Heart left ventricle (tissue), 16 donors: ENCODE measurements at regions not wholly inside any gene's neighbourhood (a gene's known extent, or its start where the extent isn't known, plus 50 kb on each side); places are given as distances from the start of the nearest gene placed in this dataset.

Experiments used
- ATAC-seq, 4 donors: fragments of 200-7000 bp; cut with Tn5 transposase; one replicate each; pipeline ENCODE4 v1.9.1; 2020 to 2022; ENCODE audit warnings: moderate library complexity in 4 of 4, mild to moderate bottlenecking in 3 of 4, moderate number of reproducible peaks in 1 of 4
- DNase-seq, 5 donors: peaks; one replicate each; pipeline ENCODE4 v3.0.0-alpha.2; 2020
- H3K27ac ChIP-seq, 12 donors: fragments of 200-600 bp; sonication (generic) in 4 of 12; one replicate each; pipeline versions ENCODE4 v1.5.0 to v1.8.0; 2016 to 2022; ENCODE audit warnings: mild to moderate bottlenecking in 2 of 12
- H3K27me3 ChIP-seq, 9 donors: fragments of 200-600 bp; sonication (generic) in 2 of 9; one replicate each; pipeline versions ENCODE4 v1.5.1 to v1.8.0; 2016 to 2022; ENCODE audit warnings: mild to moderate bottlenecking in 3 of 9
- H3K36me3 ChIP-seq, 9 donors: fragments of 200-600 bp; sonication (generic) in 2 of 9; one replicate each; pipeline versions ENCODE4 v1.5.0 to v1.8.0; 2018 to 2022; ENCODE audit warnings: mild to moderate bottlenecking in 2 of 9
- H3K4me1 ChIP-seq, 12 donors: fragments of 200-600 bp; sonication (generic) in 4 of 12; one replicate each; pipeline versions ENCODE4 v1.5.0 to v1.8.0; 2016 to 2022; ENCODE audit warnings: mild to moderate bottlenecking in 3 of 12
- H3K4me3 ChIP-seq, 12 donors: fragments of 200-600 bp; sonication (generic) in 4 of 12; one replicate each; pipeline versions ENCODE4 v1.5.0 to v1.8.0; 2017 to 2022; ENCODE audit warnings: mild to moderate bottlenecking in 9 of 12, moderate library complexity in 4 of 12
- H3K9me3 ChIP-seq, 12 donors: fragments of 200-600 bp; sonication (generic) in 4 of 12; one replicate each; pipeline versions ENCODE4 v1.5.0 to v1.8.0; 2016 to 2022; ENCODE audit warnings: mild to moderate bottlenecking in 1 of 12
- CTCF ChIP-seq, 12 donors: fragments of 200-600 bp; sonication (generic) in 4 of 12; IDR thresholded peaks; one replicate each; pipeline versions ENCODE4 v1.5.0 to v1.8.0; 2018 to 2022; ENCODE audit warnings: antibody characterized with exemption in 12 of 12, mild to moderate bottlenecking in 5 of 12
- POLR2A ChIP-seq, 2 donors: fragments of 450-650 bp; IDR thresholded peaks; one replicate each; pipeline ENCODE4 v1.6.1; 2017; ENCODE audit warnings: antibody characterized with exemption in 2 of 2, mild to moderate bottlenecking in 2 of 2, moderate library complexity in 2 of 2
- WGBS, 4 donors: extraction: QIAGEN DNeasy Blood & Tissue Kit in 2 of 4; methylation state at CpG; one replicate each; pipeline versions ENCODE4 v1.1.5 to v1.1.7; 2013 to 2018; 5-methylcytosine and 5-hydroxymethylcytosine counted together
- intact Hi-C, 10 donors: fragments of 100-400 bp; cut with DNase I; formaldehyde crosslinking; loops; one replicate each; pipeline versions ENCODE4 v1.11.1 to v1.14.2; 2022
- donor health status: ischemic (EF 13 %, LVEDD 7.1; RV severe dilation, severe dysfunction).
- donor health status: healthy with polysubstance abuse.
- donor health status: DM: no; HTN: yes; CAD: no.
- donor health status: DM: no; HTN: no; CAD: no.
- donor health status: ischemic (EF 25% LVEDD 6.9; RV normal size, moderate dysfunction).
- donor health status: ischemic (EF 25% LVEDD 5.7; RV mildly dilated, moderate dysfunction).
- donor health status: healthy.
- donor health status: DM: yes; HTN: yes; CAD: no.
- donor health status: ischemic (EF 35%, LVEDD 5.7; RV mildly dilated, moderate dysfunction).
- donor health status: nonischemic (EF 11% LVEDD 7.7; RV severe dilation, severe dysfunction).
- donor health status: DM: yes; HTN: yes; CAD: no.
- donor health status: PGD.
- donor health status: ischemic (EF 29% LVEDD 5.4; RV normal size, mild dysfunction).
- donor health status: nonischemic (EF 23%, LVEDD 6.1; RV moderate dilation, normal function).

- no peaks in the 10 kb centered on the region for H3K9me3 ChIP-seq
- H3K27me3 ChIP-seq = no peaks in the 10 kb centered on the region
- intact Hi-C loops = no loop called here
- peaks cover 0 to 14% (median 0%) of the 10 kb centered on the region in 12 donors for H3K4me1 ChIP-seq
- 73 to 74% (median 74%) methylated on average over 8 of the region's 8 CpGs for WGBS, 4 donors
- no peak overlapping the region for H3K4me3 ChIP-seq
- DNase-seq = no peak
- no peak for ATAC-seq
- TF ChIP-seq POLR2A (IDR thresholded peaks at IDR 0.05) = no peak
- H3K36me3 ChIP-seq = no peaks in the 10 kb centered on the region
- no peak overlapping the region for H3K27ac ChIP-seq
Measured at GRCh38 chr6:43911354-43912115, 141.5 kb downstream of the VEGFA start.

- Histone ChIP-seq H3K27me3 (no peaks in the 10 kb centered on the region), H3K4me3 (no peak overlapping the region)
- no peak for DNase-seq
Measured at GRCh38 chr6:43910638-43911353, 140.8 kb downstream of the VEGFA start.

GRCh38 chr6:43910149-43910637 lies 140.2 kb downstream of the VEGFA start:
- Histone ChIP-seq H3K27ac (peak overlapping the region in 1 of 12 donors; percentile 65), H3K4me1 (peaks cover 0 to 15% (median 0%) of the 10 kb centered on the region in 12 donors), H3K4me3 (no peak overlapping the region), H3K36me3 (no peaks in the 10 kb centered on the region), H3K27me3 (no peaks in the 10 kb centered on the region), H3K9me3 (no peaks in the 10 kb centered on the region)
- no peak for TF ChIP-seq CTCF (IDR thresholded peaks at IDR 0.05)
- TF ChIP-seq POLR2A (IDR thresholded peaks at IDR 0.05) = no peak
- no peak for ATAC-seq
- intact Hi-C loops = no loop called here
- 78 to 97% (median 93%) methylated on average over 1 of the region's 1 CpG for WGBS, 4 donors
- DNase-seq = no peak

More at GRCh38 chr6:43910638-43911353, 140.8 kb downstream of the VEGFA start:
- H3K36me3 ChIP-seq = no peaks in the 10 kb centered on the region
- peaks cover 0 to 15% (median 0%) of the 10 kb centered on the region in 12 donors for H3K4me1 ChIP-seq
- 63 to 76% (median 69%) methylated on average over 6 of the region's 6 CpGs for WGBS, 4 donors
- intact Hi-C loops = no loop called here
- TF ChIP-seq POLR2A (IDR thresholded peaks at IDR 0.05) (no peak), CTCF (IDR thresholded peaks at IDR 0.05) (no peak)
- H3K9me3 ChIP-seq = no peaks in the 10 kb centered on the region
- H3K27ac ChIP-seq = no peak overlapping the region
- ATAC-seq = no peak

- no peak overlapping the region for H3K4me3 ChIP-seq
- no peaks in the 10 kb centered on the region for H3K9me3 ChIP-seq
- no peaks in the 10 kb centered on the region for H3K27me3 ChIP-seq
- H3K36me3 ChIP-seq = no peaks in the 10 kb centered on the region
- H3K27ac ChIP-seq = peak overlapping the region in 4 of 12 donors; percentile 7 to 65 (median 42)
- intact Hi-C loops = loop anchor here in 1 of 10 donors (5.0 kb wide), 1 partner anchor 93 kb away; no protein-coding TSS in a partner anchor
- peaks cover 0 to 15% (median 0%) of the 10 kb centered on the region in 12 donors for H3K4me1 ChIP-seq
- 61 to 69% (median 64%) methylated on average over 7 of the region's 7 CpGs for WGBS, 4 donors
- TF ChIP-seq POLR2A (IDR thresholded peaks at IDR 0.05) = no peak
- TF ChIP-seq CTCF (IDR thresholded peaks at IDR 0.05) = no peak
- peak in 4 of 5 donors; percentile 35 to 77 (median 52) for DNase-seq
- ATAC-seq = peak; percentile 76 to 87 (median 80)
Measured at GRCh38 chr6:43909474-43910148, 139.6 kb downstream of the VEGFA start.
